Right lung (tissue), 2 donors: ENCODE measurements at regions not wholly inside any gene's neighbourhood (a gene's known extent, or its start where the extent isn't known, plus 50 kb on each side); places are given as distances from the start of the nearest gene placed in this dataset.

ENCODE experiments used
- DNase-seq, 2 donors: peaks; one replicate each; pipeline ENCODE4 v3.0.0-alpha.2; 2013

- DNase-seq: no peak
These were observed 57.9 kb upstream of the FGGY start for GRCh38 chr1:59238993-59239392.

GRCh38 chr1:59241909-59242308, 55.0 kb upstream of the FGGY start:
- DNase-seq: no peak

- no peak for DNase-seq
These were observed 54.5 kb upstream of the FGGY start for GRCh38 chr1:59242370-59242769.

- no peak for DNase-seq
These were observed 53.3 kb upstream of the FGGY start for GRCh38 chr1:59243550-59243949.

- no peak for DNase-seq
These were observed 52.9 kb upstream of the FGGY start for GRCh38 chr1:59243978-59244377.

DNA sequence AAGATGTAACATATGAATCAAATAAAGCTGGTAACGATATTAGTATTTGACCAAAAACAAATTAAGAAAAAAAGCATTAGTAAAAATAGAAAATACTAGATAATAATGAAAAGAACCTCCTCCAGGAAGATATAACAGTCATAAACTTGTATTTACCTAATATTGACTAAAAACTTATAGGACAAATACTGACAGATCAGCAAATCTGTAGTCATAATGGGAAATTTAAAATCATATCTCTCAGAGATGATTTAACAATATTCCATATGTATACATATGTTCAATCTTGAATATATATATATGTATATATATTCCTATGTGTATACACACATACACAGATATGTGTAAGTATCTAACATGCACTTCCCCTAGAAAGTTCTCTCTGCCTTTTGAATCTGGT, 52.0 kb upstream of the FGGY start:
- no peak for DNase-seq
